ENCODE measurements at regions not wholly inside any gene's neighbourhood (a gene's known extent, or its start where the extent isn't known, plus 50 kb on each side); places are given as distances from the start of the nearest gene placed in this dataset.

DNA sequence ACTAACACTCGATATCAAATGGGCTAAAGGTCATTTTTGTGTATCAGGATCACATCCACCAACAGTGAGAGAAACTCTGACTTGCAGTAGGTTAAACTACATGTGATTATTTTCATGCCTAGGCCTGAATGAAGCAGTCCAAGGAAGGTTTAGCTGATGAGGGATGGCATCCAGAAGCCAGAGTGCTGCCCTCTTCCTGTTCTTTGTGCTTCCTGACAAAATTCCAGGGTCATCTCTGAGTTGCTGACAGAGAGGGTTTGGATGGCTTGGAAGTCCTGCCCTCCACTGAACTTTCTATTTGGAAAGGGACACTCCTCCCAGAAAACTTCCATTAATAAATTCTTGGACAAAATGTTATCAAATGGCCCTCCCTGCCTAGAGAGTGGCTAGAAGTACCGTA lies 728.3 kb upstream of the SLC10A2 start:
- H3K27me3 ChIP-seq (ENCODE audit: insufficient read depth) = no peaks in the 10 kb centered on the region
- no peak overlapping the region for H3K27ac ChIP-seq (ENCODE audit: low read depth)
- TF ChIP-seq, protein P1, sequence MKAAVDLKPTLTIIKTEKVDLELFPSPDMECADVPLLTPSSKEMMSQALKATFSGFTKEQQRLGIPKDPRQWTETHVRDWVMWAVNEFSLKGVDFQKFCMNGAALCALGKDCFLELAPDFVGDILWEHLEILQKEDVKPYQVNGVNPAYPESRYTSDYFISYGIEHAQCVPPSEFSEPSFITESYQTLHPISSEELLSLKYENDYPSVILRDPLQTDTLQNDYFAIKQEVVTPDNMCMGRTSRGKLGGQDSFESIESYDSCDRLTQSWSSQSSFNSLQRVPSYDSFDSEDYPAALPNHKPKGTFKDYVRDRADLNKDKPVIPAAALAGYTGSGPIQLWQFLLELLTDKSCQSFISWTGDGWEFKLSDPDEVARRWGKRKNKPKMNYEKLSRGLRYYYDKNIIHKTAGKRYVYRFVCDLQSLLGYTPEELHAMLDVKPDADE (IDR thresholded peaks at IDR 0.05) = no peak
- TF ChIP-seq, protein P2, sequence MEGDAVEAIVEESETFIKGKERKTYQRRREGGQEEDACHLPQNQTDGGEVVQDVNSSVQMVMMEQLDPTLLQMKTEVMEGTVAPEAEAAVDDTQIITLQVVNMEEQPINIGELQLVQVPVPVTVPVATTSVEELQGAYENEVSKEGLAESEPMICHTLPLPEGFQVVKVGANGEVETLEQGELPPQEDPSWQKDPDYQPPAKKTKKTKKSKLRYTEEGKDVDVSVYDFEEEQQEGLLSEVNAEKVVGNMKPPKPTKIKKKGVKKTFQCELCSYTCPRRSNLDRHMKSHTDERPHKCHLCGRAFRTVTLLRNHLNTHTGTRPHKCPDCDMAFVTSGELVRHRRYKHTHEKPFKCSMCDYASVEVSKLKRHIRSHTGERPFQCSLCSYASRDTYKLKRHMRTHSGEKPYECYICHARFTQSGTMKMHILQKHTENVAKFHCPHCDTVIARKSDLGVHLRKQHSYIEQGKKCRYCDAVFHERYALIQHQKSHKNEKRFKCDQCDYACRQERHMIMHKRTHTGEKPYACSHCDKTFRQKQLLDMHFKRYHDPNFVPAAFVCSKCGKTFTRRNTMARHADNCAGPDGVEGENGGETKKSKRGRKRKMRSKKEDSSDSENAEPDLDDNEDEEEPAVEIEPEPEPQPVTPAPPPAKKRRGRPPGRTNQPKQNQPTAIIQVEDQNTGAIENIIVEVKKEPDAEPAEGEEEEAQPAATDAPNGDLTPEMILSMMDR (conservative IDR thresholded peaks at IDR 0.05; ENCODE audit: low read depth in 2 of 2) = peak in 1 of 2 experiments; percentile 16; a peak in 1 of 4 replicates
- Mint-ChIP-seq H3K27ac (no peak overlapping the region), H3K4me3 (no peak overlapping the region), H3K4me1 (no peaks in the 10 kb centered on the region), H3K36me3 (ENCODE audit: low read depth) (no peaks in the 10 kb centered on the region), H3K9me3 (peaks cover 6% of the 10 kb centered on the region; the same call in 1 of the 3 replicates), H3K27me3 (ENCODE audit: insufficient read depth, low read depth, poor library complexity) (no peaks in the 10 kb centered on the region)
- H3K9me2 ChIP-seq (ENCODE audit: insufficient read depth) = no peaks in the 10 kb centered on the region
- no peaks in the 10 kb centered on the region for H4K20me1 ChIP-seq (replicated peaks; ENCODE audit: insufficient read depth)
- H2AFZ ChIP-seq = peak overlapping the region; percentile 47; the same call in 1 of the 2 replicates
- DNase-seq (ENCODE audit: low spot score) (peak; percentile 9), ATAC-seq (no peak)
- no peaks in the 10 kb centered on the region for H3K79me2 ChIP-seq (replicated peaks; ENCODE audit: insufficient read depth)
- no peak overlapping the region for H3K4me2 ChIP-seq
- H3K4me3 ChIP-seq = no peak overlapping the region
- H3K36me3 ChIP-seq (ENCODE audit: insufficient read depth) = no peaks in the 10 kb centered on the region
- no peaks in the 10 kb centered on the region for H3F3A ChIP-seq (replicated peaks; ENCODE audit: low read depth)
- H3K4me1 ChIP-seq (ENCODE audit: insufficient read depth) = no peaks in the 10 kb centered on the region

DNA sequence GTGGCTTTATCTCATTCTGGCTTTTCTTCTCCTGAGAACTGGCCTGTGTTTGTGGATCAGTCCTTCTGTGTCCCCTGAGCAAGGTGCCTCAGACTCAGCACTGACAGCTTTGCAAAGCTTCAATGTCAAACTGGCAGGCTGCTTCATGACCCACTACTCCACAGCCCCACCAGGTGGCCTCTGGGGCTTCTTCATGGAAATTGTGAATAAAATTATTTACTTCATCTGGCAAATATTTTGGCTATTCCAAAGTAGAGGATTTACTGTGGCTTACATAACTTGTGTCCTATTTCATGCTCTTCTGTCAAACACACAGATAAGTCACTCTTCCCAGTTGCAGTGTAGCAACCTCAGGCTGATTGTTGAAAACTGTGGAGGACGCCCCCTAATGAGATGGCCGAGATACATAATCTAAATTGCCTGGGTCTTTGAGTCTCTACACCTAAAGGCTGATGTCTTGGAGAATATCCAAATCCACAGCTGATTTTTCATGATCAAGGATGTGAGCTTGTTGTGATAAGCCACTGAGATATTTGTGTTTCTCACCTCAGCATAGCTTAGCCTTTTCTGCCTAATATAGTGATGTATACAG lies 721.9 kb upstream of the SLC10A2 start:
- H3K4me3 ChIP-seq = no peak overlapping the region
- H3K79me2 ChIP-seq (replicated peaks; ENCODE audit: insufficient read depth) = no peaks in the 10 kb centered on the region
- peaks cover 18% of the 10 kb centered on the region; the same call in 2 of the 3 replicates for H3K36me3 Mint-ChIP-seq (ENCODE audit: low read depth)
- no peak overlapping the region for H3K27ac ChIP-seq (ENCODE audit: low read depth)
- H3K4me3 Mint-ChIP-seq = no peak overlapping the region
- DNase-seq (ENCODE audit: low spot score) (peak; percentile 39), ATAC-seq (no peak)
- H3K9me2 ChIP-seq (ENCODE audit: insufficient read depth) = no peaks in the 10 kb centered on the region
- no peaks in the 10 kb centered on the region for H3K27me3 ChIP-seq (ENCODE audit: insufficient read depth)
- peaks cover 42% of the 10 kb centered on the region for H3K9me3 Mint-ChIP-seq
- no peaks in the 10 kb centered on the region for H3K27me3 Mint-ChIP-seq (ENCODE audit: insufficient read depth, low read depth, poor library complexity)
- no peak for TF ChIP-seq CREB1 (CRISPR knock-in tag; IDR thresholded peaks at IDR 0.05; ENCODE audit: low read depth)
- TF ChIP-seq, protein P2 (conservative IDR thresholded peaks at IDR 0.05; ENCODE audit: low read depth in 2 of 2) = peak; percentile 39 to 61; a peak in 3 of 4 replicates
- H2AFZ ChIP-seq = no peak overlapping the region
- no peaks in the 10 kb centered on the region; the same call in 2 of the 3 replicates for H3K4me1 Mint-ChIP-seq
- H3K27ac Mint-ChIP-seq = no peak overlapping the region
- H4K20me1 ChIP-seq (replicated peaks; ENCODE audit: insufficient read depth) = no peaks in the 10 kb centered on the region
- H3K4me1 ChIP-seq (ENCODE audit: insufficient read depth) = no peaks in the 10 kb centered on the region
- no peak overlapping the region for H3K4me2 ChIP-seq
- no peaks in the 10 kb centered on the region for H3F3A ChIP-seq (replicated peaks; ENCODE audit: low read depth)
- H3K36me3 ChIP-seq (ENCODE audit: insufficient read depth) = no peaks in the 10 kb centered on the region; the same call in 1 of the 2 replicates

Data from GM23338 (cell line).